Retinal pigment epithelial cell (primary cell): ENCODE measurements at regions not wholly inside any gene's neighbourhood (a gene's known extent, or its start where the extent isn't known, plus 50 kb on each side); places are given as distances from the start of the nearest gene placed in this dataset.

ENCODE experiments used
- DNase-seq: peaks from one replicate; pipeline ENCODE4 v3.0.0-alpha.2; 2010; ENCODE audit warnings: low read depth
- H3K4me3 ChIP-seq: 2 replicates; pipeline ENCODE4 v1.5.1; 2011; ENCODE audit warnings: mild to moderate bottlenecking, low read length, control low read depth, moderate library complexity
- TF ChIP-seq, protein P1 (sequence below): conservative IDR thresholded peaks from 2 replicates; pipeline ENCODE4 v1.5.1; 2011; ENCODE audit warnings: low read depth, low read length, control low read depth, inconsistent platforms

DNA sequence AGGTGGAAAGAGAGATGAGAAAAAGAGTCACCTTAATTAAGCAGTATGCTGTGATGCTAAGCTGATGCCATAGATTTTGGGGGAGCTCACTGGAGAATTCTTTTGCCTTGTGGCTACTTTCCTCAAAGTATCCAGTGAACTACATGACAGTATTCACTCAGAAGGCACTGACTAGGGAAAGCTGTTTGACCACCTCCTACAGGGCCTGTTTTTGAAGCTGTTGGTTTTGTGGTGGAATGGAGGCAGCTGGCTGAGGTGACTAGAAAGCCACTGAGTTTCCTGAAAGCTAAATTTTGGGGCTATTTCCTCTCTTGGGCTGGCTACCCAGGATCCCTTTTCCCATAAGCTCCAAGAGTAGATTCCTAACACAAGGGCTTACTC, 124.8 kb upstream of the EOLA2 start:
- TF ChIP-seq, protein P1, sequence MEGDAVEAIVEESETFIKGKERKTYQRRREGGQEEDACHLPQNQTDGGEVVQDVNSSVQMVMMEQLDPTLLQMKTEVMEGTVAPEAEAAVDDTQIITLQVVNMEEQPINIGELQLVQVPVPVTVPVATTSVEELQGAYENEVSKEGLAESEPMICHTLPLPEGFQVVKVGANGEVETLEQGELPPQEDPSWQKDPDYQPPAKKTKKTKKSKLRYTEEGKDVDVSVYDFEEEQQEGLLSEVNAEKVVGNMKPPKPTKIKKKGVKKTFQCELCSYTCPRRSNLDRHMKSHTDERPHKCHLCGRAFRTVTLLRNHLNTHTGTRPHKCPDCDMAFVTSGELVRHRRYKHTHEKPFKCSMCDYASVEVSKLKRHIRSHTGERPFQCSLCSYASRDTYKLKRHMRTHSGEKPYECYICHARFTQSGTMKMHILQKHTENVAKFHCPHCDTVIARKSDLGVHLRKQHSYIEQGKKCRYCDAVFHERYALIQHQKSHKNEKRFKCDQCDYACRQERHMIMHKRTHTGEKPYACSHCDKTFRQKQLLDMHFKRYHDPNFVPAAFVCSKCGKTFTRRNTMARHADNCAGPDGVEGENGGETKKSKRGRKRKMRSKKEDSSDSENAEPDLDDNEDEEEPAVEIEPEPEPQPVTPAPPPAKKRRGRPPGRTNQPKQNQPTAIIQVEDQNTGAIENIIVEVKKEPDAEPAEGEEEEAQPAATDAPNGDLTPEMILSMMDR, result no peak
- H3K4me3 ChIP-seq, result no peak overlapping the region
- no peak for DNase-seq

DNA sequence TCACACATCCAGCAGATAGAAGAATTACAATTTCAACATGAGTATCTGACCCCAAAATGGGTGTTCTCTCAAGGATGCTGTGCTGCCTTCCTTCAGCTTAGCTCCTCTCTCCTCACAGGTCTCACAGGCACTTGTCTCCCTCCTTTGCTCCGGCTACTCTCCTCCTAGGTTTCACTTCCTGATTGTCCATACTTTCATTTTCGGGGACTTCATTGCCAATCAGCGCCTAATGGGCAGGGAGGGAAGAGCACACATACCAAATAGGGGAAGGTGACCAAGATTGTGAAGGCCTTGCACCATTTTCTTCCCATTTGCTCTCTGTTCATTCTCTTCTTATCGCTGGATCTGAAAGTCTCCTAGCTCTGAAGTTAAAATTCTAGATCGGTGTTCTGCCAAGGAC, 125.4 kb upstream of the EOLA2 start:
- H3K4me3 ChIP-seq, result no peak overlapping the region
- TF ChIP-seq, protein P1, result no peak
- no peak for DNase-seq

DNA sequence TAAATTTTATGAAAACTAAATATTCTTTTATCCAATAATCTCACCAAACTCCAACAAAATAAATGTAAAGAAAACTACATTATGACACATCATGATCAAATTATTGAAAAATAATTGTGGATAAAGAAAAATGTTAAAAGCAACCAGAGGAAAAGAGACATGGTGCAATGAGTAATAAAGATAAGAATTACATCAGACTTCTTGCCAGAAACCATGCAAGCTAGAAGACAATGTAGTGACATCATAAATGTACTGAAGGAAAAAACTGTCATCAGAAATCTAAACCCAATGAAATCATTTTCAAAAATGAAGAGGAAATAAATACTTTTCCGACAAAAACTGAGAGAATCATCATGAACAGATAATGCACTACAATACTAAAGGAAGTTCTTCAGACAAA, 135.9 kb upstream of the EOLA2 start:
- H3K4me3 ChIP-seq, result no peak overlapping the region
- DNase-seq, result no peak
- TF ChIP-seq, protein P1, result no peak

DNA sequence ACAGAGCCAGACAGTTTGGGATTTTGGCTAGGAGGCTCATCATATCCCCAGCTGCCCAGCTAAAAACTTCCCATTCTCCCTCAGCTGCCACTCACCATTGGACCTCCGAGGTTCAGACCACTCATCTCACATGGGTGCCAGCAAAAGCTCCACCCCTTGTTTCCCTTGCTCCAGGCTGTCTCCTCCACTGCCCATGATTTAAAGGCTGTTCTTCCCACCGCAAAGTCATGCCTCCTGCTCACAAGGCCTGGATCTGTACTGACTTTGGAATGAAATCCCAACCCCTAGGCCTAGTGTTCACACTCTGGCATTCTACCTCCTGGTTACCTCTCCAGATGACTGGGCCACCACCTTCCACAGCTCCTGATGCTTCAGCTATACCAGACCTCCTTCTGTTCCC, 142.2 kb upstream of the EOLA2 start:
- TF ChIP-seq, protein P1, result no peak
- DNase-seq, result no peak
- no peak overlapping the region for H3K4me3 ChIP-seq

DNA sequence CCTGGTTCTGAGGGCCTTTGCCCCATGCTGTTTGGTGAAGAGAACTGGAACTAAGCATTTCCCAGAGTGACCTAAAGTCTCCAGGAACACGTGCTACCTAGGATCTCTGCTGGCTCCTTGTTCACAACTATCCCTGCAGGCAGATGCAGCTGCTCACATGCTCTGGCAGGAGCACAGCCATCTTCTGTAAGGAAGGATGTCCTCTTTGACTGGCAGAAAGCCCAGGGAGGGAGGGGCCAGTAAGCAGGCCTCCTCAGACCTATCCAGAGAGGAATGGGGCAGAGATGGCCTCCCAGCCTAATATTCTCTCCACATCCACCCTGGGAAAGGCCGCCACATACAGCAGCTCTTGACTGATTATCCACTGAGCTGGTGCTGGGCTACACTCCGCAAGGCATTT, 142.8 kb upstream of the EOLA2 start:
- DNase-seq, result no peak
- TF ChIP-seq, protein P1, result no peak
- no peak overlapping the region for H3K4me3 ChIP-seq

DNA sequence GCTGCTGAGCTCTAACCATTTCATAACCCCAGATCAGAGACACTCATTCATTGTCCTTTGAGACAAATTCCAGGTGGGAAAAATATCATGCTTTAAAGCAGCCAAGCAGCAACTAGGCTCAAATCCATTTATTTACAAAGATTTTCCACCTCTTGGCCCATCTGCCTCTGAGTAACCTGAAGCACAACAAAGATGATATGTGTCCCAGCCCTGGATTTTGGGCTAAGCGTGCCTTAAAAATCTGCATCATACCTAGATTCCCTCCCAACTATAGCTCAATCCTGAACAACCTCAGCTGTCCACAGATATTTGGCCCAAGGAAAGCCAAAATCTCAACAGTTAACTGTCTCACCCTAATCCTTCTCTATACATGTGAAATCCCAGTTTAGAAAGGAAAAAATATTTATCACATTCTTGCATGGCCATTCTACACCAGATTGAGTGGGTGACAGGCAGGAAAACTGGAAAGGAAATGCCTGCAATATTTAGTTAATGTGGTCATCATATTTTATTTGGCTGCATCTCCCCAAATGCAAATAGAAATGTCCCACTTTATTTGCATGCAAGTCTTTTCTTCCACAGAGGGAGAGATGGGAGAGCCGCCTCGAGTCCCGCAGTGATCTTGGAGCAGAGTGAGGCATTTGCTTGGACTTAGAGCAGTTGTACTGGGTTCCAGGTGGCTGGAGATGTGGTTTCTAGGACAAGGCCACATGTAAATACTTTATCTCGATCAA, 146.4 kb upstream of the EOLA2 start:
- TF ChIP-seq, protein P1, result no peak
- H3K4me3 ChIP-seq, result no peak overlapping the region
- no peak for DNase-seq

DNA sequence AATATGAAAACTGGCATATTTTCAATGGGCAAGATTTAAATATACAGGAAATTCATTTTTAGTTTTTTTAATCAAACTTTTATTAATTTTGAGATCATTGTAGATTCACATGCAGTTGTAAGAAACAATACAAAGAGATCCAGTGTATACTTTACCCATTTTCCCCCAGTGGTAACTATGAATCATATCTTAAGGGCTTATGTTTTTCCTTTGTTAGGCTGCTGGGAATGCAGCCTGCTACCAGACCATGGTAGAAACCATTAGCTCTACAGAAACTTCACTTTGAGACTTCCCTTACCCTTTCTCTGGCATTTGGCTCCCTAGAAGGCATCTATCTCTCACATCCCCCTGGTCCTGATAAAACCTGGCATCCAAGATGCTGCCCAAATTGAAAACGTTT, 147.6 kb upstream of the EOLA2 start:
- no peak for DNase-seq
- TF ChIP-seq, protein P1, result no peak
- no peak overlapping the region for H3K4me3 ChIP-seq
